ENCODE measurements at regions not wholly inside any gene's neighbourhood (a gene's known extent, or its start where the extent isn't known, plus 50 kb on each side); places are given as distances from the start of the nearest gene placed in this dataset.

DNA sequence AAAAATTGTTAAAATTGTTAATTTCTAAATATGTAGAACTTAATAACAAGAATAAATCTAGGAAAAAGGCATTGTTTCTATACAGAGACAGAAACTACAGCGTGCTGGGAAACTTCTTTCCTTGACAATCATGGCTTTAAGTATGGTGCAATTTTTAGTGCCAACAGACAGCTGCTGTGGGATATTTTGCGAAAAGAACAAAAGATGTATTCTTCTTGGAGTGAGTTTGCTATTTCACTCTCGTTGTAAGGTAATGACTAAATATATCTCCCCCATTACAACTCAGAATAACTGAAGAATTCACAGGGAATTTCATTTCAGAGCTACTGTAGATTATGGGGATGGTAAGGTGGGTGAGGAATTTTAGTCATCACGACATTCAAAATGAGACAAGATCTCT lies 2055.0 kb upstream of the ACO1 start (continued):
- TF ChIP-seq, protein P1, sequence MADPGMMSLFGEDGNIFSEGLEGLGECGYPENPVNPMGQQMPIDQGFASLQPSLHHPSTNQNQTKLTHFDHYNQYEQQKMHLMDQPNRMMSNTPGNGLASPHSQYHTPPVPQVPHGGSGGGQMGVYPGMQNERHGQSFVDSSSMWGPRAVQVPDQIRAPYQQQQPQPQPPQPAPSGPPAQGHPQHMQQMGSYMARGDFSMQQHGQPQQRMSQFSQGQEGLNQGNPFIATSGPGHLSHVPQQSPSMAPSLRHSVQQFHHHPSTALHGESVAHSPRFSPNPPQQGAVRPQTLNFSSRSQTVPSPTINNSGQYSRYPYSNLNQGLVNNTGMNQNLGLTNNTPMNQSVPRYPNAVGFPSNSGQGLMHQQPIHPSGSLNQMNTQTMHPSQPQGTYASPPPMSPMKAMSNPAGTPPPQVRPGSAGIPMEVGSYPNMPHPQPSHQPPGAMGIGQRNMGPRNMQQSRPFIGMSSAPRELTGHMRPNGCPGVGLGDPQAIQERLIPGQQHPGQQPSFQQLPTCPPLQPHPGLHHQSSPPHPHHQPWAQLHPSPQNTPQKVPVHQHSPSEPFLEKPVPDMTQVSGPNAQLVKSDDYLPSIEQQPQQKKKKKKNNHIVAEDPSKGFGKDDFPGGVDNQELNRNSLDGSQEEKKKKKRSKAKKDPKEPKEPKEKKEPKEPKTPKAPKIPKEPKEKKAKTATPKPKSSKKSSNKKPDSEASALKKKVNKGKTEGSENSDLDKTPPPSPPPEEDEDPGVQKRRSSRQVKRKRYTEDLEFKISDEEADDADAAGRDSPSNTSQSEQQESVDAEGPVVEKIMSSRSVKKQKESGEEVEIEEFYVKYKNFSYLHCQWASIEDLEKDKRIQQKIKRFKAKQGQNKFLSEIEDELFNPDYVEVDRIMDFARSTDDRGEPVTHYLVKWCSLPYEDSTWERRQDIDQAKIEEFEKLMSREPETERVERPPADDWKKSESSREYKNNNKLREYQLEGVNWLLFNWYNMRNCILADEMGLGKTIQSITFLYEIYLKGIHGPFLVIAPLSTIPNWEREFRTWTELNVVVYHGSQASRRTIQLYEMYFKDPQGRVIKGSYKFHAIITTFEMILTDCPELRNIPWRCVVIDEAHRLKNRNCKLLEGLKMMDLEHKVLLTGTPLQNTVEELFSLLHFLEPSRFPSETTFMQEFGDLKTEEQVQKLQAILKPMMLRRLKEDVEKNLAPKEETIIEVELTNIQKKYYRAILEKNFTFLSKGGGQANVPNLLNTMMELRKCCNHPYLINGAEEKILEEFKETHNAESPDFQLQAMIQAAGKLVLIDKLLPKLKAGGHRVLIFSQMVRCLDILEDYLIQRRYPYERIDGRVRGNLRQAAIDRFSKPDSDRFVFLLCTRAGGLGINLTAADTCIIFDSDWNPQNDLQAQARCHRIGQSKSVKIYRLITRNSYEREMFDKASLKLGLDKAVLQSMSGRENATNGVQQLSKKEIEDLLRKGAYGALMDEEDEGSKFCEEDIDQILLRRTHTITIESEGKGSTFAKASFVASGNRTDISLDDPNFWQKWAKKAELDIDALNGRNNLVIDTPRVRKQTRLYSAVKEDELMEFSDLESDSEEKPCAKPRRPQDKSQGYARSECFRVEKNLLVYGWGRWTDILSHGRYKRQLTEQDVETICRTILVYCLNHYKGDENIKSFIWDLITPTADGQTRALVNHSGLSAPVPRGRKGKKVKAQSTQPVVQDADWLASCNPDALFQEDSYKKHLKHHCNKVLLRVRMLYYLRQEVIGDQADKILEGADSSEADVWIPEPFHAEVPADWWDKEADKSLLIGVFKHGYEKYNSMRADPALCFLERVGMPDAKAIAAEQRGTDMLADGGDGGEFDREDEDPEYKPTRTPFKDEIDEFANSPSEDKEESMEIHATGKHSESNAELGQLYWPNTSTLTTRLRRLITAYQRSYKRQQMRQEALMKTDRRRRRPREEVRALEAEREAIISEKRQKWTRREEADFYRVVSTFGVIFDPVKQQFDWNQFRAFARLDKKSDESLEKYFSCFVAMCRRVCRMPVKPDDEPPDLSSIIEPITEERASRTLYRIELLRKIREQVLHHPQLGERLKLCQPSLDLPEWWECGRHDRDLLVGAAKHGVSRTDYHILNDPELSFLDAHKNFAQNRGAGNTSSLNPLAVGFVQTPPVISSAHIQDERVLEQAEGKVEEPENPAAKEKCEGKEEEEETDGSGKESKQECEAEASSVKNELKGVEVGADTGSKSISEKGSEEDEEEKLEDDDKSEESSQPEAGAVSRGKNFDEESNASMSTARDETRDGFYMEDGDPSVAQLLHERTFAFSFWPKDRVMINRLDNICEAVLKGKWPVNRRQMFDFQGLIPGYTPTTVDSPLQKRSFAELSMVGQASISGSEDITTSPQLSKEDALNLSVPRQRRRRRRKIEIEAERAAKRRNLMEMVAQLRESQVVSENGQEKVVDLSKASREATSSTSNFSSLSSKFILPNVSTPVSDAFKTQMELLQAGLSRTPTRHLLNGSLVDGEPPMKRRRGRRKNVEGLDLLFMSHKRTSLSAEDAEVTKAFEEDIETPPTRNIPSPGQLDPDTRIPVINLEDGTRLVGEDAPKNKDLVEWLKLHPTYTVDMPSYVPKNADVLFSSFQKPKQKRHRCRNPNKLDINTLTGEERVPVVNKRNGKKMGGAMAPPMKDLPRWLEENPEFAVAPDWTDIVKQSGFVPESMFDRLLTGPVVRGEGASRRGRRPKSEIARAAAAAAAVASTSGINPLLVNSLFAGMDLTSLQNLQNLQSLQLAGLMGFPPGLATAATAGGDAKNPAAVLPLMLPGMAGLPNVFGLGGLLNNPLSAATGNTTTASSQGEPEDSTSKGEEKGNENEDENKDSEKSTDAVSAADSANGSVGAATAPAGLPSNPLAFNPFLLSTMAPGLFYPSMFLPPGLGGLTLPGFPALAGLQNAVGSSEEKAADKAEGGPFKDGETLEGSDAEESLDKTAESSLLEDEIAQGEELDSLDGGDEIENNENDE (IDR thresholded peaks at IDR 0.05; ENCODE audit: insufficient replicate concordance, low read length) = no peak
